Activated CD8-positive, alpha-beta T cell treated with anti-CD3 and anti-CD28 coated beads, Interleukin-2, amount 10 ng/mL, durations not matched to agents 7 days and 5 days (primary cell): ENCODE measurements at regions not wholly inside any gene's neighbourhood (a gene's known extent, or its start where the extent isn't known, plus 50 kb on each side); places are given as distances from the start of the nearest gene placed in this dataset.
A peak's percentile ranks its signal among the peaks of the same experiment; 100 is the strongest.

ENCODE experiments used
- ATAC-seq: fragments of 150-1000 bp; cut with Tn5 transposase; one replicate; pipeline ENCODE4 v1.10.0; 2021; ENCODE audit warnings: moderate library complexity
- CTCF ChIA-PET: fragments of 350-600 bp; sonication (Branson Sonifier 250); formaldehyde crosslinking; loops from one replicate; lab custom pipeline; 2021; ENCODE audit warnings: antibody characterized with exemption; lab: Charles Lee
- POLR2A ChIA-PET: fragments of 350-600 bp; sonication (Branson Sonifier 250); formaldehyde crosslinking; loops from one replicate; lab custom pipeline; 2021; ENCODE audit warnings: antibody characterized with exemption; lab: Charles Lee
- DNase-seq: peaks from one replicate; pipeline ENCODE4 v3.0.0-alpha.2; 2020
- H3K27ac Mint-ChIP-seq: one replicate; pipeline ENCODE4 v1.8.0; 2021; ENCODE audit warnings: mild to moderate bottlenecking, mixed read lengths
- H3K27me3 Mint-ChIP-seq: one replicate; pipeline ENCODE4 v1.8.0; 2021; ENCODE audit warnings: low read depth, mixed read lengths
- H3K36me3 Mint-ChIP-seq: one replicate; pipeline ENCODE4 v1.8.0; 2021; ENCODE audit warnings: low read depth, mixed read lengths
- H3K4me1 Mint-ChIP-seq: one replicate; pipeline ENCODE4 v1.8.0; 2021; ENCODE audit warnings: low read depth, mixed read lengths
- H3K4me3 Mint-ChIP-seq: one replicate; pipeline ENCODE4 v1.8.0; 2021; ENCODE audit warnings: mild to moderate bottlenecking, mixed read lengths
- H3K9me3 Mint-ChIP-seq: one replicate; pipeline ENCODE4 v1.8.0; 2022; ENCODE audit warnings: mixed read lengths; ENCODE audit not compliant: insufficient read depth

DNA sequence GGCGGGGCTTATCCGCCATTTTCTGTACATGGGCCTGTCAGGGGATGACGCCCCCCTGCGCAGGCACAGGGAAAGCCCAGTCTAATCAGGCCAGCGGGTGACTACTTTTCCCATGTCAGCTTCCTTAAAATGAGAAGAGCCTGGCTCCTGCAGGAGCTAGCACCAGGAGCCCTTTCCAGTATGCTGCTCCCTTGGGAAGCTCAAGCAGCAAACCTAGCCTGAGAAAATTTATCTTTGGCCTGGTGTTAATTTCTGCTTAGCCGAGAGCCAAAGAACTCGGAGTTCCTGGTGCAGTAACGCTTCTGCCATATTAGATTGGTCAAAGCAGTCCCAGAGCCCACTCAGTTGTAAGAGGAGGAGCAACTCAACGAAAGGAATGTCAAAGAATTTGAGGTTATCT lies 239.0 kb upstream of the PHYHIPL start:
- Mint-ChIP-seq H3K4me3 (no peak overlapping the region), H3K27me3 (no peaks in the 10 kb centered on the region), H3K4me1 (no peaks in the 10 kb centered on the region), H3K36me3 (no peaks in the 10 kb centered on the region), H3K9me3 (no peaks in the 10 kb centered on the region), H3K27ac (no peak overlapping the region)
- CTCF ChIA-PET, result no interaction called here
- no peak for ATAC-seq
- POLR2A ChIA-PET, result no interaction called here
- no peak for DNase-seq

DNA sequence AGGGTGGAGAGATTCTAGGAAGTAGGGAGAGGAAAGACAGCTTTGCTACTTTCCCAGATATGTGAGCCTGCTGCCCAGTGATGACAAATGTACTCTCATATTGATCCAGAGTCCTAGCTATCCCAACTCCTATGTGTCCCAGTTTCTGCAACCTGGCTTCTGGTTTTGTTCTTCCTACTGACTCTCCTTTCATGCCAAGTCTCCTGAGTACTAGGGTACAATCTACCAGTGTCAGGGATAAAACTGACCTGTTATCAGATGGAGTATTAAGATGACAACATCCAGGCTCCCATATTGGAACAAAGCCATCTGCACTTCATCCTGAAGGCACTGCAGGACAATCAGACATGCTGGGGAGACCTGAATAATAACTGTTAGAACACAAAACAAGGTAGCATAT lies 233.7 kb upstream of the PHYHIPL start:
- no peak overlapping the region for H3K27ac Mint-ChIP-seq
- H3K36me3 Mint-ChIP-seq, result no peaks in the 10 kb centered on the region
- no peak overlapping the region for H3K4me3 Mint-ChIP-seq
- no peaks in the 10 kb centered on the region for H3K9me3 Mint-ChIP-seq
- DNase-seq (no peak), ATAC-seq (no peak)
- H3K27me3 Mint-ChIP-seq, result no peaks in the 10 kb centered on the region
- CTCF ChIA-PET, result interaction anchor here (1.2 kb wide), 1 partner anchor 9 kb away, joined by 3 read pairs; no protein-coding TSS in a partner anchor
- POLR2A ChIA-PET, result no interaction called here
- H3K4me1 Mint-ChIP-seq, result no peaks in the 10 kb centered on the region

DNA sequence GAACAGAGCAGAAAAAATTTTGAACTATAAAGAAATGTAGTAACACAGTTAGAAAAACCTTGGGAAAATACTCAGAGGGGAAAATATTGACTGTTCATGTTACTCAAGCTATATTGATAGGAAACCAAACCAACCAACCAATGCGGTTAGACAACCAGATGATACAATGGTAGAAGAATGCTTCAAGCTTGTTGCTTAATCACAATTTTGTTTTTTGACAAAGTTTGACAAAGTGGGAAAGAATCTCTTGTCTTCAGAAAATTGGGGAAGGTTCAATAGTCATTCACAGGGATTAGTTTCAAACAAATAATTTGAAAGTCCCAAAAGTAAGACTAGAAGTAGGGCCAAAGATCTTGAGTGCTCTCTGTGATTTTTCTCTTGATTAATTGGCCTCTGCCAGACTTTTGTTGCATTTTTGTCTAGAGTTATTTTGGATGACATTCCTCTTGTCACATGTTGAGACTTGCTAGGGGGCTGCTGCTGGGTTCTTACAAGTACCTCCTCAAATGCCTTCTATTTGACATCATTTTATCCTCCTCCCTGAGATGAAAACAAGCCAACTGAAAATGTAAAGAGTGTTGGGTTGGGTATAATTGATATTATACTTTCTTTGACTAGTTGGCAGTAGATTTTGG lies 233.1 kb upstream of the PHYHIPL start:
- H3K9me3 Mint-ChIP-seq, result no peaks in the 10 kb centered on the region
- CTCF ChIA-PET, result no interaction called here
- H3K27me3 Mint-ChIP-seq, result no peaks in the 10 kb centered on the region
- no peaks in the 10 kb centered on the region for H3K4me1 Mint-ChIP-seq
- no peak for ATAC-seq
- POLR2A ChIA-PET, result no interaction called here
- no peak overlapping the region for H3K4me3 Mint-ChIP-seq
- no peak for DNase-seq
- no peak overlapping the region for H3K27ac Mint-ChIP-seq
- no peaks in the 10 kb centered on the region for H3K36me3 Mint-ChIP-seq

DNA sequence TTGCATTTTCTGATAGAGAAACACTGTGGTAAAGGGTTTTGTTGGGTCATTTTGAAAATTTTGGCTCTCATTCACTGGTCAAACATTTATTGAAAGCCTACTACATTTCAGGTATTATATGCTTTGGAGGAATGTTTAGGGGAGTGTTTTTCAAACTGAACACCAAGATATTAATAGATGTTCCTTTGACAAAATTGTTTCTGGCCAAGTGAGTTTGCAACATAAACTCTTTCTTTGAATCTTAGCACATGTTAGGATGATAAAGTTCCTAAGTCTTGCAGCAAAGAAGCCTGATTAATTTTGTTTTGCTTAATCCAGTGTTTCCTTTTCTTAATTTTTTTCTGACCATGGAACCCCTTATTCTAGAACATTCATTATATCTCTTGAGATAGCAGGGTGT lies 232.5 kb upstream of the PHYHIPL start:
- Mint-ChIP-seq H3K4me3 (no peak overlapping the region), H3K36me3 (no peaks in the 10 kb centered on the region), H3K9me3 (no peaks in the 10 kb centered on the region), H3K27me3 (no peaks in the 10 kb centered on the region), H3K27ac (no peak overlapping the region), H3K4me1 (no peaks in the 10 kb centered on the region)
- DNase-seq (no peak), ATAC-seq (no peak)
- ChIA-PET CTCF (no interaction called here), POLR2A (no interaction called here)

DNA sequence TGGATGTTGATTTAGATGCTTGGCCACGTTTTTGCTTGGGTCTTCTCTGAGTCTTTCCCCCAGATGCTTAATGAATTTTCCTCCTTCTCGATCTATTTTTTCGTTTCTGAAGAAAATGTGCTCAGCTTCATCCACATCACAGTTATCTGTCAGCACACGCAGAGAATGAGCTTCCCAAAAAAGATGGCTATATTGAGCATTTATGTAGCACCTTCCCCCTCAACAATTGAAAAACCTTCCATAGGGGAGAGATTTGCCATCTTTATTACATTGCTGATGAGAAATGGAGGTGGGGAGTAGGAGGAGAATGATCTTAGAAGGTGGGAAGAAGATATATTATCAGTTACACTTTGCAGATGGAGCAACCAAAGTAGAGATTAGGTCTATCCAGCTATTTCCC lies 228.1 kb upstream of the PHYHIPL start:
- Mint-ChIP-seq H3K4me3 (no peak overlapping the region), H3K27ac (no peak overlapping the region), H3K4me1 (no peaks in the 10 kb centered on the region), H3K9me3 (no peaks in the 10 kb centered on the region), H3K36me3 (no peaks in the 10 kb centered on the region), H3K27me3 (no peaks in the 10 kb centered on the region)
- ATAC-seq (no peak), DNase-seq (no peak)
- ChIA-PET POLR2A (no interaction called here), CTCF (interaction anchor here (0.6 kb wide), 1 partner anchor 1151 kb away, joined by 4 read pairs; no protein-coding TSS in a partner anchor)

DNA sequence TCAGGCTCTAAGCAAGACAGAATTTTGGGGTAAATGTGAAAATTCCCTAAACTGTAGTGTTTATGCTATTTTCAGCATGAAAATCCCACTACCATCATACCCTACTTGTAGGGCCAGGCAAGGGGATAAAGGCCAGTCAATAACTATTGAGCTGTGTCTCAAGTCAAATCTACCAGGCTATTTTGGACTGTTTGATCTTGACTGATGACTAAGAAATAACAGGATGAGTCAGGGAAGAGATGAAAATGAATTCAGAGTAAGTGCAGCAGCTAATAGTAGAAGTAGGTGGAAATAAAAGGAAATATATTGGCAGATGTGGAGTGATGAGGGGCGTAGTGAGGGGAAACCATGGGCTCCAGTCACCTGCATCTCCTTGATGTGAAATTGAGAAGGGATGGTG lies 225.8 kb upstream of the PHYHIPL start:
- H3K9me3 Mint-ChIP-seq, result no peaks in the 10 kb centered on the region
- POLR2A ChIA-PET, result no interaction called here

DNA sequence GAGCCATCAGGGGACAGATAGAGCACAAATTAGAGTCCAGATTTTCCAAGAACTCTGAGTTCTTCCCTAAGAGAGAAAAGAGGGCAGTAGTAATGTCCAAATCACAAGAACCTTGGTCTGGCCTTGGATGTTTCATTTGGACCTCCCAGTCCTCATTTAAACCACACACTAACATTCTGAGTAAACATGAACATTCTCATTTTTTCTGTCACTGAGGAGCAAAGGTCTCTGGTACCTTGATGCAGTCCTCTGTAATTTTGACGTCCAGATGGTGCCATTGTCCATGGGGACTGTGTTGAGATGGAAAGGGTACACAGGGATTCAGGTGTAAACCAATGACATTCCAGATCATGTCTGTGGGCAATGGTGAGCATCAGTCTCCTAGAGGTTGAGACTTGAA lies 225.4 kb upstream of the PHYHIPL start:
- H3K9me3 Mint-ChIP-seq, result no peaks in the 10 kb centered on the region
- H3K4me3 Mint-ChIP-seq, result no peak overlapping the region
- DNase-seq (no peak), ATAC-seq (no peak)
- H3K27ac Mint-ChIP-seq, result no peak overlapping the region
- POLR2A ChIA-PET, result no interaction called here
- H3K36me3 Mint-ChIP-seq, result no peaks in the 10 kb centered on the region
- H3K27me3 Mint-ChIP-seq, result no peaks in the 10 kb centered on the region
- no peaks in the 10 kb centered on the region for H3K4me1 Mint-ChIP-seq
- CTCF ChIA-PET, result interaction anchor here (1.2 kb wide), 1 partner anchor 17 kb away, joined by 4 read pairs; no protein-coding TSS in a partner anchor

More for the DNA sequence above, 225.8 kb upstream of the PHYHIPL start:
- CTCF ChIA-PET, result interaction anchor here (1.2 kb wide), 1 partner anchor 18 kb away, joined by 4 read pairs; no protein-coding TSS in a partner anchor
- ATAC-seq (no peak), DNase-seq (no peak)
- H3K27ac Mint-ChIP-seq, result no peak overlapping the region
- H3K36me3 Mint-ChIP-seq, result no peaks in the 10 kb centered on the region
- H3K4me1 Mint-ChIP-seq, result no peaks in the 10 kb centered on the region
- no peak overlapping the region for H3K4me3 Mint-ChIP-seq
- no peaks in the 10 kb centered on the region for H3K27me3 Mint-ChIP-seq

DNA sequence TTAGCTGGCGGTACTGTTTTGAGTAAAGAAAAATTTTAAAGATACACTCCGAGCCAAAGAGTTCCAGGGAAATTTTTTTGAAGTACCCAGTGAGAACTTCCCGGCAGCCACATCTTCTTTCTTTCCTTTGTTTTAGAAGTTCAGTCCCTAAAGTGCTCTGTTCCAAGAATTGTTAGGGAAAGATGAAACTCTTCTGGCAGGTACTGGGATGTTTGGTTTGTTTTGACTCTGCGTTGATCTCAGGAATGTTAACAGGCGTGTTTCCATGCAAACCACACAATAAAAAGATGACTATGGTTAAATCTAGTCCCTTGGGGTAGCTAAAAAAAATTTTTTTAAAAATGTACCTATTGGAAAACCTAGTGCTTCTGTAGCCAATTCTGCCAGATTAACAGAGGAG lies 224.7 kb upstream of the PHYHIPL start:
- no peak overlapping the region for H3K27ac Mint-ChIP-seq
- CTCF ChIA-PET, result interaction anchor here (0.9 to 1.2 kb wide), 5 partner anchors 9 to 671 kb away, joined by 3 to 4 read pairs (median 3); no protein-coding TSS in a partner anchor
- H3K9me3 Mint-ChIP-seq, result no peaks in the 10 kb centered on the region

DNA sequence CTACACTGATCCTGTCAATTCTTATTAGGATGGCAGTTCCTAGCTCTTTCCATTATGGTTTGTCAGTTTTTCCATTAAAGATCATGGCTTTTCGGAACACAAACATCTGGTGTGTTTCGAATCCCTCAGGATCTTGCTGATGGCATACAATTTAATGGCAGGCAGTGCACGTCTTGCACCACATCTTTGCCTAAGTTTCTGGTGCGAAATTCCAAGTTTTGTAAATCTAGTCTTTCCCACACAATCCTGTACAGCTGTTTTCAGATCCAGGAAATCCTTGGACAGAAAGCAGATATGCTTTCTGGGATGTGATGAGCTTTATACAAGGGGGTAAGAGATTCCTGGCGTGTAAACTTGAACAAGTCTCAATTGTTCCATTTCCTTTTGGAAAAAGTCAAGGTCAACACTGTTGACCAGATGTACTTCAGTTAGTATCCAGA lies 224.3 kb upstream of the PHYHIPL start:
- H3K27me3 Mint-ChIP-seq, result no peaks in the 10 kb centered on the region
- DNase-seq, result no peak
- no peaks in the 10 kb centered on the region for H3K4me1 Mint-ChIP-seq
- POLR2A ChIA-PET, result interaction anchor here (0.7 kb wide), 1 partner anchor 16 kb away, joined by 3 read pairs; no protein-coding TSS in a partner anchor
- no peaks in the 10 kb centered on the region for H3K9me3 Mint-ChIP-seq
- CTCF ChIA-PET, result interaction anchor here (0.9 to 1.2 kb wide), 5 partner anchors 10 to 670 kb away, joined by 3 to 4 read pairs (median 3); no protein-coding TSS in a partner anchor
- no peak overlapping the region for H3K4me3 Mint-ChIP-seq
- no peak overlapping the region for H3K27ac Mint-ChIP-seq
- no peak for ATAC-seq
- H3K36me3 Mint-ChIP-seq, result no peaks in the 10 kb centered on the region

More for the DNA sequence above, 224.7 kb upstream of the PHYHIPL start:
- no peaks in the 10 kb centered on the region for H3K27me3 Mint-ChIP-seq
- ATAC-seq (no peak), DNase-seq (no peak)
- H3K4me3 Mint-ChIP-seq, result no peak overlapping the region
- H3K36me3 Mint-ChIP-seq, result no peaks in the 10 kb centered on the region
- POLR2A ChIA-PET, result interaction anchor here (0.7 kb wide), 1 partner anchor 16 kb away, joined by 3 read pairs; no protein-coding TSS in a partner anchor
- no peaks in the 10 kb centered on the region for H3K4me1 Mint-ChIP-seq

DNA sequence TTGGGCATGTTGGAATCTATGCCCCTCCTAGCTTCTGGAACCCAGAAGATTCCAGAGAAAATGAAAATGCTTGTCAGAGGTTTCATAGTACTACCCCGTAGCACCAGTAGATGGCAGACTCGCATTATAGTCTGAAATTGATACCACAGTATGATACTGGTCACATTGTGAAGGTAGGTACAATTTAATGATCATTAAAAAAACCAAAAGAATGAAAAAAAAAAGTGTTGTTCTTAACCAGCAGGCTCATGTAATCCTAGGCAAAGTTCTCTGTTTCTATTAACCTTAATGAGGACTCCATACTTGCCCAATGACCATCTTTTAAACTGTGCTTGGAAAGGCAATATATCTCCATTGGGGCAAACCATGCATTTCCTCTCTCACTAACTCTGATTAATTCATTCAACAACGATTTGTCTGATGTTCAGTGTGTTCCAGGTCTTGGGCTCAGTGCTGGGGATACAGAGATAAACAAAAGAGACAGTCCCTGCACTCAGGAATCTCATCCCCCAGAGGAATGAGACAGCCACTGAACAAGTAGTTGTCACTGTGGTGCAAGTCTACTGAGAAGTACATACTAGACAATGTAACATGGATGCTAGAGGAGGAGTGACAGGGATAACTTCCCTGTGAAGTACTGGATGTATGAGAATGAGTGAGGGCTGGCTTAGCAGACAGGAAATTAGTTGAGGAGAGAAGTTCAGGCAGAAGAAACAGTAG lies 223.5 kb upstream of the PHYHIPL start:
- Mint-ChIP-seq H3K27ac (no peak overlapping the region), H3K4me1 (no peaks in the 10 kb centered on the region), H3K4me3 (no peak overlapping the region), H3K9me3 (no peaks in the 10 kb centered on the region), H3K36me3 (no peaks in the 10 kb centered on the region), H3K27me3 (no peaks in the 10 kb centered on the region)
- ChIA-PET CTCF (interaction anchor here (0.9 to 1.2 kb wide), 3 partner anchors 13 to 670 kb away, joined by 3 to 4 read pairs (median 3); no protein-coding TSS in a partner anchor), POLR2A (no interaction called here)
- ATAC-seq, result no peak
- DNase-seq, result peak; percentile 23

DNA sequence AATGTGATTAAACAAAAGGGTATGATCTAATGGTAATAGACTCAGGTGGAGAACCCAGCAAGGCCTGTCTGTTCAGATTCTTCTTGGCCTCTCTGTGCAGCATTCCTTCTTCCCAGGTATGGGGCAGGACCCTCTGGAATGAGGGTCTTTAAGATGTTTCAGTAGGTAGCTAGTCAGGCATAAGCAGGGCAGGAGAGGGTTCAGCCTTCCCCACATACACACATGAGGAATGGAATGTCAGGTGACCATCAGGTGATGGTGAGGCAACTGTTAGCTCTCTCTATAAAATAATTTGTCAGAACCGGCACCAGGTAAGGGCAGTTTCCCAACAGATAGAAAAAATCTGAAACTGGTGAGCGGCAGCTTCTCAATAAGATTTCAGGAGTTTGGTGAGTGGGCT lies 222.3 kb upstream of the PHYHIPL start:
- H3K4me3 Mint-ChIP-seq, result no peak overlapping the region
- ChIA-PET CTCF (interaction anchor here (0.9 kb wide), 1 partner anchor 12 kb away, joined by 3 read pairs; no protein-coding TSS in a partner anchor), POLR2A (no interaction called here)
- ATAC-seq, result no peak
- H3K36me3 Mint-ChIP-seq, result no peaks in the 10 kb centered on the region
- DNase-seq, result no peak
- no peaks in the 10 kb centered on the region for H3K9me3 Mint-ChIP-seq
- H3K4me1 Mint-ChIP-seq, result no peaks in the 10 kb centered on the region
- H3K27me3 Mint-ChIP-seq, result peaks cover 4% of the 10 kb centered on the region
- no peak overlapping the region for H3K27ac Mint-ChIP-seq

DNA sequence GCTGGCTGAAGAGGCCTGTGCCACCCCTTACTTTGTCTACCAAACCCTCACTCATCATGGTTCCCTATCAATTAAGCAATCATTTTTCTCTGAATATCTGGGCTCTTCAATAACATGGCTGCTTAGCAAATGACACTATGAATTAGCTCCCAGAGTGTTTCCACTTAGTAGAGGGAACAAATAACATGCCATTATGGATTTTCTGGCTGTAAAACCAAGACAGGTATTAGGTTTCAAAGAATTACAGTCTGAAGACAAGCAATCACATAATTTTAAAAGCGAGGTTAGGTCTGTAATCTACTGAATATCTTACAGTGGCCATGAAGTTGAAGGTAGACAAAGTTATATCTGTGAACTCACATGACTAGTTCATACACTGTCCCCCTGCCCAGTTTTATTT lies 220.8 kb upstream of the PHYHIPL start:
- no peaks in the 10 kb centered on the region for H3K9me3 Mint-ChIP-seq
- no peak overlapping the region for H3K4me3 Mint-ChIP-seq
- ChIA-PET CTCF (no interaction called here), POLR2A (no interaction called here)
- no peaks in the 10 kb centered on the region for H3K4me1 Mint-ChIP-seq
- DNase-seq (no peak), ATAC-seq (no peak)
- peaks cover 4% of the 10 kb centered on the region for H3K27me3 Mint-ChIP-seq
- no peaks in the 10 kb centered on the region for H3K36me3 Mint-ChIP-seq
- no peak overlapping the region for H3K27ac Mint-ChIP-seq
